ENCODE measurements at regions not wholly inside any gene's neighbourhood (a gene's known extent, or its start where the extent isn't known, plus 50 kb on each side); places are given as distances from the start of the nearest gene placed in this dataset.
A peak's percentile ranks its signal among the peaks of the same experiment; 100 is the strongest.

GRCh38 chr5:143968071-143968878 lies 156.3 kb downstream of the HMHB1 start:
- TF ChIP-seq RAD21 (IDR thresholded peaks at IDR 0.05; ENCODE audit: insufficient read depth, low read depth, low read length) (peak; percentile 69), SMC3 (IDR thresholded peaks at IDR 0.05; ENCODE audit: borderline replicate concordance, low read length) (peak; percentile 58; the same call in 1 of the 2 replicates), CTCF (IDR thresholded peaks at IDR 0.05 in 2 of 3, conservative IDR thresholded peaks at IDR 0.05 in 1 of 3; ENCODE audit: control insufficient read depth in 2 of 3, extremely low read depth in 1 of 3, insufficient read depth in 1 of 3, low read depth in 3 of 3, low read length in 3 of 3) (peak; percentile 46 to 63 (median 56); a peak in 5 of 6 replicates), NR2C1 (IDR thresholded peaks at IDR 0.05) (no peak), ZNF207 (IDR thresholded peaks at IDR 0.05; ENCODE audit: borderline replicate concordance) (no peak), ZBED1 (IDR thresholded peaks at IDR 0.05; ENCODE audit: borderline replicate concordance) (no peak), IRF3 (IDR thresholded peaks at IDR 0.05) (no peak), KLF5 (IDR thresholded peaks at IDR 0.05; ENCODE audit: partially characterized antibody) (no peak), ZNF384 (IDR thresholded peaks at IDR 0.05; ENCODE audit: borderline replicate concordance, low read depth, low read length) (peak; percentile 61; the same call in 1 of the 2 replicates), HDAC2 (IDR thresholded peaks at IDR 0.05) (no peak), DPF2 (IDR thresholded peaks at IDR 0.05) (no peak)
- Histone ChIP-seq H3K4me2 (ENCODE audit: control insufficient read depth, insufficient read depth) (no peak overlapping the region), H3K79me2 (ENCODE audit: control insufficient read depth, insufficient read depth, low read length) (no peaks in the 10 kb centered on the region), H3K36me3 (ENCODE audit: control insufficient read depth in 2 of 2, insufficient read depth in 2 of 2, low read length in 1 of 2) (no peaks in the 10 kb centered on the region), H3K27me3 (replicated peaks in 1 of 2; ENCODE audit: control insufficient read depth in 2 of 2, insufficient read depth in 2 of 2, low read length in 1 of 2) (no peaks in the 10 kb centered on the region; a peak in 1 of 4 replicates), H3K9ac (ENCODE audit: control insufficient read depth, insufficient read depth, low read length) (no peak overlapping the region), H4K20me1 (ENCODE audit: control insufficient read depth, insufficient read depth) (no peaks in the 10 kb centered on the region), H3K4me1 (ENCODE audit: control insufficient read depth, insufficient read depth, low read length) (no peaks in the 10 kb centered on the region), H3K4me3 (no peak overlapping the region), H3K27ac (ENCODE audit: control insufficient read depth, insufficient read depth) (no peak overlapping the region), H2AFZ (ENCODE audit: control insufficient read depth, low read depth, low read length) (no peak overlapping the region), H3K9me3 (replicated peaks; ENCODE audit: control insufficient read depth, insufficient read depth, low read length) (no peaks in the 10 kb centered on the region)
- ATAC-seq (peak; percentile 86), FAIRE-seq (no peak), DNase-seq (ENCODE audit: low read depth, low spot score) (peak; percentile 34)
- ChIA-PET SMC1A (ENCODE audit: uncharacterized antibody, unreplicated experiment) (interaction anchor here (0.7 to 4.5 kb wide), 25 partner anchors 10 to 1055 kb away, joined by 3 to 34 read pairs (median 4); no protein-coding TSS in a partner anchor), RAD21 (ENCODE audit: unreplicated experiment) (interaction anchor here (0.6 to 3.4 kb wide), 20 partner anchors 10 to 1046 kb away, joined by 3 to 23 read pairs (median 4); no protein-coding TSS in a partner anchor), POLR2A (interaction anchor here (0.6 kb wide), 1 partner anchor 687 kb away, joined by 3 read pairs; no protein-coding TSS in a partner anchor), CTCF (interaction anchor here (0.6 to 2.9 kb wide), 46 partner anchors 8 to 1306 kb away, joined by 3 to 34 read pairs (median 4); no protein-coding TSS in a partner anchor)
- 48% methylated on average over 3 of the region's 3 CpGs for WGBS (ENCODE audit: insufficient coverage, insufficient replicate concordance, low lambda C conversion rate, missing lambda C conversion rate)
- intact Hi-C loops (cut with micrococcal nuclease; ENCODE audit: unreplicated experiment): loop anchor here (2.0 to 10.0 kb wide), 7 partner anchors 141 to 1046 kb away; no protein-coding TSS in a partner anchor
- in situ Hi-C loops (cut with MboI): loop anchor here (5.0 to 10.0 kb wide), 2 partner anchors 963 to 1046 kb away; no protein-coding TSS in a partner anchor
- BruUV-seq (replicated peaks): no TSS peak

All from GM12878 (cell line).